GM20000 (cell line): ENCODE measurements at regions not wholly inside any gene's neighbourhood (a gene's known extent, or its start where the extent isn't known, plus 50 kb on each side); places are given as distances from the start of the nearest gene placed in this dataset.

Experiments
- DNase-seq: peaks from one replicate; pipeline ENCODE4 v3.0.0; 2012; ENCODE audit warnings: low spot score
- CTCF ChIP-seq: IDR thresholded peaks from 2 replicates; pipeline ENCODE4 v1.5.1; 2012; ENCODE audit warnings: mild to moderate bottlenecking, control low read depth; ENCODE audit errors: extremely low read depth, missing control alignments

- DNase-seq: no peak
- no peak for TF ChIP-seq CTCF
Observed at GRCh38 chr1:8174807-8175206, 143.1 kb upstream of the SLC45A1 start.

DNA sequence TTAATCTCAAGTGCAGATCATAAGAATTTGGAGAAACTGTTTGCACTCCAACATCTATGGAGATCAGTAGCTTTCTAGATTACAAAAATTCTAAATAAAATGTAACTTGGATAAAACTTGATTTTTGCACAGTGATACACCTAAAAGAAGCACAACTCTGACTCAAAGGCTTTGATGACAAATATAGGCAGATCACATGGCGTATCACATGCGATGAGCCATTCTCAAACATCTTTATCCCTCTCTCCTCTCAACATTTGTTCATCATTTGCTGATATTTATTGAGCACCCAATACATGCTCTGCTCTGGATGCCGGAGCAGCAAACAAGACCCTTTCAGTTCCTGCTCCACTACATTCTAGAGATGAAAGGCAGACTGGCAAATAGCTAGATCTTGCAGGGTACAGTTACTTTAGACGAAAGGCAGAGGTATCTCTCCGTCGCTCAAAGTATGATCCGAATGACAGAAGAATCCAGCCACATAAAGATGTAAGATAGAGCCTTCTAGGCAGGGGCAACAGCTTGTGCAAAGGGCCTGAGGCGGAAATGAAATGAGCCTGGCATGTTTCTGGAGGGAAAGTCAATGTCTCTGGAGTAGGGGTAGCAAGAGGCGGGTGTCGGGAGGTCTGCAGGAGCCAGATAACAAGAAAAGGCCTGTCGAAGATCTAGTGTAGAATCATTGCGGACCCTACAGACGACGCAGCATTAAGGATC is 145.8 kb upstream of the ERRFI1 start:
- DNase-seq: no peak

DNA sequence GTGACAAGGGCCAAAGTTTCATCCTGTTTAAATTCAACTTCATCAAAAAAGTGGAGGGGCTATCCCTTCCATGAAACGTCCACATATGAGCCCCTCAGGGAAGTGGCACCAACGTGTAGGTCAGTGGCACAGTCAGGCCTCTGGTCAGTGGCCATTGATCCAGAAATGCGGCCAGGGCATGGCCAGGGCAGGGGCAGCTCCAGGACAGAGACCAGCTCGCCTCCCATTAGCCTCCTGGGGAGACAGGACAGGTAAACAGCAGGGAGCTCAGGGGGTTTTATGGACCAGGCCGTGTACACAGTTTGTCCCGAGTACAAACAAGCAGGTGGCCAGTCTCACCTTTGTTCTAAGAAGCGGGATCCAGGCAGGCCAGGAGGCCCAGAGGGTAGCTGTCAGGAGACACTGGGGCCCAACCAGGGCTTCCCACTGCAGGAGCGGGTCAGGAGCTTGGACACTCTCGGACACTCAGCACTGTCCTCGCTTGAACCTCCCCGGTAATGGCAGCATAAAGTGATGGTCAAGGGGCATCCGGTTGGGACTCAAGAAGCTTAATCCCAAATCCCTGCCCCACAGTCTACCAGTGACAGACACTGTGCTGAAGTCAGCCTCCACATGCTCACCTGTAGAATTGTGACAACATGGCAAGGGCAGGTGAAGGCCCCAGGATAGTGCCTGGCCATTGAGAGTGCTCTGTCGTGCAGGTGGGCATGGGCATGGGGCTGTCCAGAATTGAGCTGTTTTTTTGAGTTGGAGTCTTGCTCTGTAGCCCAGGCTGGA is 144.1 kb upstream of the ERRFI1 start:
- DNase-seq: no peak

More for the DNA sequence above, 145.8 kb upstream of the ERRFI1 start:
- no peak for TF ChIP-seq CTCF

GRCh38 chr1:8169364-8170058 is 143.4 kb upstream of the ERRFI1 start:
- peak; percentile 66 for DNase-seq
- no peak for TF ChIP-seq CTCF

More for the DNA sequence above, 144.1 kb upstream of the ERRFI1 start:
- TF ChIP-seq CTCF: no peak

DNA sequence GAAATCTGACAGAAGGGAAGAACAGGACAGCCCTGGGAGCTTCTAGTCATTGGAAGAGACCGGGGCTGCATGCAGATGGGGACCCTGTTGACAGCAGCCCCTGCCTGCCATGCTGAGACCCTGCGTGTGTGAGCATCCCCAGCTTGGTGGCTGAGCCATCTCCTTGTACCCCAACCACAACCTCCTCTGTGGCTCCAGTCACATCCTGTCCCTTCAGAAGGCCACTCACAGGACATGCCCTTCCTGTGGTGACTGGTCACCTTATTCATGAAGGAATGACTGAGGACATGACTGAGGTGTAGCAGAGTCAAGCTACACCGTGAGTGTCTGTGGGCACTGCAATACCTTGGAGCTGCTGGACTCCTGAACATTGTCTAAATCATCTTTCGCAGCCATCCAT is 141.8 kb upstream of the ERRFI1 start:
- DNase-seq: no peak

GRCh38 chr1:8166406-8166805 is 140.3 kb upstream of the ERRFI1 start:
- no peak for TF ChIP-seq CTCF
- no peak for DNase-seq

More for the DNA sequence above, 141.8 kb upstream of the ERRFI1 start:
- no peak for TF ChIP-seq CTCF

DNA sequence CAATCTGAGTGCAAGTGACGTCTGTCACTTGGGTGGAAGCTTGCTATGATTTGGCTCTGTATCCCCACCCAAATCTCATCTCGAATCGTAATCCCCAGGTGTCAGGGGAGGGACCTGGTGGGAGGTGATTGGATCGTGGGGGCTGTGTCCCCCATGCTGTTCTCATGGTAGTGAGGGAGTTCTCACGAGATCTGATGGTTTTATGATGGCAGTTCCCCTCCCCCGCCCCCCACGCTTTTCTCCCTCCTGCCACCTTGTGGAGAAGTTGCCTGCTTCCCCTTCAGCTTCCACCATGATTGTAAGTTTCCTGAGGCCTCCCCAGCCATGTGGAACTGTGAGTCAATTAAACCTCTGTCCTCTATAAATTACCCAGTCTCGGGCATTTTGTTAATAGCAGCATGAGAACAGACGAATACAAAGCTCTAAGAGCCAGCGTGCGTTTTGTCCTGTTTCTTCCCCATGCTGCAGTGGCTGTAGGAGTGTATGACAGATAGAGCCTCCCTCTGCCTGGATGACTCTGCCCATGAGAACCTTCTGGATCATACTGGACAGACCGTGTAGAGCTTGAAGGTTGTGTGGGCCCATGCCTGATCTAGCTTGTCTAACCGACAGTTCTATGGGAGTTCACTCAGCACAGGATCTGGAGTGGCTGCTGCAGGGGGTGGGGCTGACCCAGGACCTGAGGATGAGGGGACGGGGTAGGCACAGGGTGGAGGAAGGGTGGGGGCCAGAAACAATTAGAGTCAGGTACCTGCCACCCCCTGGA is 139.7 kb upstream of the ERRFI1 start:
- TF ChIP-seq CTCF: no peak
- DNase-seq: no peak
